ENCODE measurements at regions not wholly inside any gene's neighbourhood (a gene's known extent, or its start where the extent isn't known, plus 50 kb on each side); places are given as distances from the start of the nearest gene placed in this dataset.

DNA sequence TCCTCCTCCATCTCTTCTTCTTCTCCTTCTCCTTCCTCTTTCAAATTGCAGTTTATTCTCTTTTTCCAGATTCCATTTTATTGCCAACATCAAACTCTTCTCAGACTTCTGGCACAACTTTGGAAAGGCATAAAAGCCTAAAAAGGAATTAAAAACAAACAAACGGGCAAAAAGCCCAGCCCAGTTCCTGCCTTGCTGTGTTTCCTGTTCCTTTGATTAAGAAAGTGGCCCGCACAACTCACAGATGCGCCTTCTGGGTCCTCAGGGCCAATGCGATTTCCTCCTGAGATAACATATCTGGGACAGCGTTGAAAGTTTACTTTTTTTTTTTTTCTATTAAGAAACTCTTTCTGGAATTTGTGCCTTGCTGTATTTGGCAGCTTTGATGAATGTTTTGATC, 158.7 kb upstream of the UBE3A start:
- TF ChIP-seq, protein P1, sequence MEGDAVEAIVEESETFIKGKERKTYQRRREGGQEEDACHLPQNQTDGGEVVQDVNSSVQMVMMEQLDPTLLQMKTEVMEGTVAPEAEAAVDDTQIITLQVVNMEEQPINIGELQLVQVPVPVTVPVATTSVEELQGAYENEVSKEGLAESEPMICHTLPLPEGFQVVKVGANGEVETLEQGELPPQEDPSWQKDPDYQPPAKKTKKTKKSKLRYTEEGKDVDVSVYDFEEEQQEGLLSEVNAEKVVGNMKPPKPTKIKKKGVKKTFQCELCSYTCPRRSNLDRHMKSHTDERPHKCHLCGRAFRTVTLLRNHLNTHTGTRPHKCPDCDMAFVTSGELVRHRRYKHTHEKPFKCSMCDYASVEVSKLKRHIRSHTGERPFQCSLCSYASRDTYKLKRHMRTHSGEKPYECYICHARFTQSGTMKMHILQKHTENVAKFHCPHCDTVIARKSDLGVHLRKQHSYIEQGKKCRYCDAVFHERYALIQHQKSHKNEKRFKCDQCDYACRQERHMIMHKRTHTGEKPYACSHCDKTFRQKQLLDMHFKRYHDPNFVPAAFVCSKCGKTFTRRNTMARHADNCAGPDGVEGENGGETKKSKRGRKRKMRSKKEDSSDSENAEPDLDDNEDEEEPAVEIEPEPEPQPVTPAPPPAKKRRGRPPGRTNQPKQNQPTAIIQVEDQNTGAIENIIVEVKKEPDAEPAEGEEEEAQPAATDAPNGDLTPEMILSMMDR (IDR thresholded peaks at IDR 0.05) = no peak
- no peak for TF ChIP-seq POLR2A (IDR thresholded peaks at IDR 0.05)

All from body of pancreas (tissue), 4 donors.